Calu3 (cell line): ENCODE measurements at regions not wholly inside any gene's neighbourhood (a gene's known extent, or its start where the extent isn't known, plus 50 kb on each side); places are given as distances from the start of the nearest gene placed in this dataset.

ENCODE experiments used
- BruUV-seq: library from RNA; stranded (reverse); fragments of 400-500 nt; replicated peaks from 2 replicates; lab custom pipeline; 2021; lab: Mats Ljungman, UMichigan
- CTCF ChIA-PET: fragments of 300-600 bp; sonication (Branson Sonifier 250); formaldehyde crosslinking; loops from one replicate; lab custom pipeline; 2022; ENCODE audit warnings: antibody characterized with exemption; lab: Charles Lee
- DNase-seq: peaks from one replicate; pipeline ENCODE4 v3.0.0; 2022
- H3K27ac Mint-ChIP-seq: one replicate; pipeline ENCODE4 v1.8.0; 2022; ENCODE audit warnings: mixed read lengths; ENCODE audit not compliant: unreplicated experiment
- H3K27me3 Mint-ChIP-seq: one replicate; pipeline ENCODE4 v1.8.0; 2022; ENCODE audit warnings: mixed read lengths; ENCODE audit not compliant: unreplicated experiment
- H3K36me3 Mint-ChIP-seq: one replicate; pipeline ENCODE4 v1.8.0; 2022; ENCODE audit warnings: mild to moderate bottlenecking, moderate library complexity, mixed read lengths; ENCODE audit not compliant: insufficient read depth, unreplicated experiment
- H3K4me1 Mint-ChIP-seq: one replicate; pipeline ENCODE4 v1.8.0; 2022; ENCODE audit warnings: mild to moderate bottlenecking, low read depth, mixed read lengths; ENCODE audit not compliant: unreplicated experiment
- H3K4me3 Mint-ChIP-seq: one replicate; pipeline ENCODE4 v1.8.0; 2022; ENCODE audit warnings: mild to moderate bottlenecking, low read depth, moderate library complexity, mixed read lengths; ENCODE audit not compliant: unreplicated experiment
- H3K9me3 Mint-ChIP-seq: one replicate; pipeline ENCODE4 v1.8.0; 2022; ENCODE audit warnings: low read depth, mixed read lengths; ENCODE audit not compliant: unreplicated experiment
- CTCF ChIP-seq: fragments of 200-600 bp; IDR thresholded peaks from one replicate; pipeline ENCODE4 v1.8.0; 2022; ENCODE audit warnings: antibody characterized with exemption; ENCODE audit not compliant: unreplicated experiment
- intact Hi-C: fragments of 100-400 bp; cut with micrococcal nuclease; formaldehyde crosslinking; loops from one replicate; pipeline ENCODE4 v1.10.0; 2022; ENCODE audit not compliant: unreplicated experiment

GRCh38 chr17:55925440-55925839 lies 174.6 kb downstream of the PCTP start:
- H3K27me3 Mint-ChIP-seq: peaks cover 39% of the 10 kb centered on the region
- intact Hi-C loops: no loop called here
- BruUV-seq: no TSS peak
- CTCF ChIA-PET: no interaction called here
- no peaks in the 10 kb centered on the region for H3K9me3 Mint-ChIP-seq
- no peak for DNase-seq
- no peak overlapping the region for H3K4me3 Mint-ChIP-seq
- H3K4me1 Mint-ChIP-seq: no peaks in the 10 kb centered on the region
- no peaks in the 10 kb centered on the region for H3K36me3 Mint-ChIP-seq
- no peak overlapping the region for H3K27ac Mint-ChIP-seq
- TF ChIP-seq CTCF: no peak

- Mint-ChIP-seq H3K27me3 (peaks cover 30% of the 10 kb centered on the region), H3K36me3 (no peaks in the 10 kb centered on the region), H3K9me3 (no peaks in the 10 kb centered on the region), H3K4me3 (no peak overlapping the region), H3K27ac (no peak overlapping the region), H3K4me1 (no peaks in the 10 kb centered on the region)
- intact Hi-C loops: no loop called here
- no TSS peak for BruUV-seq
- CTCF ChIA-PET: no interaction called here
- no peak for DNase-seq
- TF ChIP-seq CTCF: no peak
These were observed 175.6 kb downstream of the PCTP start for GRCh38 chr17:55926276-55926990.

GRCh38 chr17:55930291-55930809 lies 179.5 kb downstream of the PCTP start:
- peaks cover 13% of the 10 kb centered on the region for H3K27me3 Mint-ChIP-seq
- no peaks in the 10 kb centered on the region for H3K9me3 Mint-ChIP-seq
- no TSS peak for BruUV-seq
- CTCF ChIA-PET: no interaction called here
- no peak overlapping the region for H3K4me3 Mint-ChIP-seq
- intact Hi-C loops: no loop called here
- DNase-seq: no peak
- H3K4me1 Mint-ChIP-seq: no peaks in the 10 kb centered on the region
- no peak overlapping the region for H3K27ac Mint-ChIP-seq
- TF ChIP-seq CTCF: no peak
- no peaks in the 10 kb centered on the region for H3K36me3 Mint-ChIP-seq

DNA sequence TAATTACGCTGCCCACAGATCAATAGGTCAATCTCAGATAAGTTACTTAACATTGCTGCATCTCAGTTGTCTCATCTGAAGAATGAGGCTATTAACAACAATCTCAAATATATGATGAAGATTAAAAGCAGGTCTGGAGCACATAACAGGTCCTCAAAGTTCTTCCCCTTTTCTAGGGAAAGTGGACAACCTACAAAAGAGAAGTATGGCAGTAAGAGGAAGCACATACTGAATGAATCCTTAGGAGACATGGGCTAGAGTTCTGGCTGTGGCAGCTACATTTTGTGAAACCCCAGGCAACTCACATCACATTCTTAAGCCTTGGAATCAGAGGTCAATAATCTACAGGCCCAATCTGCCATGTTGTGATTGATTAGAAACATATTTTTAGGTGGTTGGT lies 180.6 kb downstream of the PCTP start:
- H3K4me1 Mint-ChIP-seq: no peaks in the 10 kb centered on the region
- no peak for TF ChIP-seq CTCF
- BruUV-seq: no TSS peak
- no peaks in the 10 kb centered on the region for H3K9me3 Mint-ChIP-seq
- H3K36me3 Mint-ChIP-seq: no peaks in the 10 kb centered on the region
- H3K27ac Mint-ChIP-seq: no peak overlapping the region
- no peak for DNase-seq
- H3K4me3 Mint-ChIP-seq: no peak overlapping the region
- intact Hi-C loops: no loop called here
- H3K27me3 Mint-ChIP-seq: peaks cover 13% of the 10 kb centered on the region
- CTCF ChIA-PET: no interaction called here
